RWPE2 (cell line): ENCODE measurements at regions not wholly inside any gene's neighbourhood (a gene's known extent, or its start where the extent isn't known, plus 50 kb on each side); places are given as distances from the start of the nearest gene placed in this dataset.

ENCODE experiments used
- ATAC-seq: fragments of 200-7000 bp; cut with Tn5 transposase; 3 replicates; pipeline ENCODE4 v1.9.1; 2021; ENCODE audit warnings: low read depth
- DNase-seq: peaks from one replicate; pipeline ENCODE4 v3.0.0-alpha.2; 2020; ENCODE audit warnings: low spot score
- H3K27ac ChIP-seq: fragments of 450-650 bp; 2 replicates; pipeline ENCODE4 v1.5.1; 2017; ENCODE audit warnings: mild to moderate bottlenecking; ENCODE audit not compliant: poor library complexity, severe bottlenecking
- H3K27me3 ChIP-seq: fragments of 250-450 bp; sonication (Bioruptor Pico); 2 replicates; pipeline ENCODE4 v1.5.1; 2021; ENCODE audit warnings: mild to moderate bottlenecking, moderate library complexity; ENCODE audit not compliant: insufficient read depth, poor library complexity, severe bottlenecking
- H3K36me3 ChIP-seq: fragments of 250-450 bp; sonication (Bioruptor Pico); 2 replicates; pipeline ENCODE4 v1.5.1; 2020; ENCODE audit warnings: low read depth, mild to moderate bottlenecking, moderate library complexity
- H3K4me1 ChIP-seq: fragments of 250-450 bp; sonication (Bioruptor Pico); 2 replicates; pipeline ENCODE4 v1.5.1; 2021; ENCODE audit warnings: mild to moderate bottlenecking, moderate library complexity; ENCODE audit not compliant: insufficient read depth, poor library complexity, severe bottlenecking
- H3K4me3 ChIP-seq: fragments of 250-450 bp; sonication (Bioruptor Pico); 2 replicates; pipeline ENCODE4 v1.5.1; 2021; ENCODE audit warnings: mild to moderate bottlenecking, moderate library complexity; ENCODE audit not compliant: severe bottlenecking
- H3K9me3 ChIP-seq: fragments of 250-450 bp; sonication (Bioruptor Pico); 2 replicates; pipeline ENCODE4 v1.5.1; 2021; ENCODE audit warnings: mild to moderate bottlenecking, moderate library complexity; ENCODE audit not compliant: severe bottlenecking
- TF ChIP-seq, protein P1 (sequence below): fragments of 450-650 bp; IDR thresholded peaks from one replicate; pipeline ENCODE4 v1.5.1; 2017; ENCODE audit warnings: mild to moderate bottlenecking, moderate library complexity; ENCODE audit not compliant: poor library complexity, severe bottlenecking

- DNase-seq, result no peak
These were observed 62.9 kb downstream of the ACKR3 start for GRCh38 chr2:236632295-236633218.

DNA sequence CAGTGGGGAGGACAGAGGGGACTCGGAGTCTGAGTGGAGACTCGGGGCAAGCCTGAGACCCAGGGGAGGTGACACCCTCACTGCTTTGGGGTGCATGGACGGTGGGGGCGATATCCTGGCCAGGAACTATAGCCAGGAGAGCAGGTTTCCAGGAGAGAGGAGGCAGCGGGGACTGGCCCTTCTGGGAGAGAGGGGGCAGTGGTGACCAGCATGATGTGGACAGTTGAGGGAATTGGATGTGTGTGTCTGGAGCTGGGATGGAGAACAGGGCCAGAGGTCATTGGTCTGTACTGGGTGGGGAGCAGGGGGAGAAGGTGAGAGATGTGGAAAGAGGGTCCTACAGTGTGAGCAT lies 63.6 kb downstream of the ACKR3 start:
- no peaks in the 10 kb centered on the region for H3K27me3 ChIP-seq
- ATAC-seq (no peak), DNase-seq (no peak)
- no peak overlapping the region for H3K4me3 ChIP-seq
- no peaks in the 10 kb centered on the region for H3K36me3 ChIP-seq
- H3K4me1 ChIP-seq, result no peaks in the 10 kb centered on the region
- no peak overlapping the region for H3K27ac ChIP-seq
- TF ChIP-seq, protein P1, sequence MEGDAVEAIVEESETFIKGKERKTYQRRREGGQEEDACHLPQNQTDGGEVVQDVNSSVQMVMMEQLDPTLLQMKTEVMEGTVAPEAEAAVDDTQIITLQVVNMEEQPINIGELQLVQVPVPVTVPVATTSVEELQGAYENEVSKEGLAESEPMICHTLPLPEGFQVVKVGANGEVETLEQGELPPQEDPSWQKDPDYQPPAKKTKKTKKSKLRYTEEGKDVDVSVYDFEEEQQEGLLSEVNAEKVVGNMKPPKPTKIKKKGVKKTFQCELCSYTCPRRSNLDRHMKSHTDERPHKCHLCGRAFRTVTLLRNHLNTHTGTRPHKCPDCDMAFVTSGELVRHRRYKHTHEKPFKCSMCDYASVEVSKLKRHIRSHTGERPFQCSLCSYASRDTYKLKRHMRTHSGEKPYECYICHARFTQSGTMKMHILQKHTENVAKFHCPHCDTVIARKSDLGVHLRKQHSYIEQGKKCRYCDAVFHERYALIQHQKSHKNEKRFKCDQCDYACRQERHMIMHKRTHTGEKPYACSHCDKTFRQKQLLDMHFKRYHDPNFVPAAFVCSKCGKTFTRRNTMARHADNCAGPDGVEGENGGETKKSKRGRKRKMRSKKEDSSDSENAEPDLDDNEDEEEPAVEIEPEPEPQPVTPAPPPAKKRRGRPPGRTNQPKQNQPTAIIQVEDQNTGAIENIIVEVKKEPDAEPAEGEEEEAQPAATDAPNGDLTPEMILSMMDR, result no peak
- no peaks in the 10 kb centered on the region for H3K9me3 ChIP-seq

More at GRCh38 chr2:236632295-236633218, 62.9 kb downstream of the ACKR3 start:
- Histone ChIP-seq H3K4me3 (no peak overlapping the region), H3K9me3 (no peaks in the 10 kb centered on the region), H3K27me3 (no peaks in the 10 kb centered on the region), H3K36me3 (no peaks in the 10 kb centered on the region), H3K27ac (no peak overlapping the region), H3K4me1 (no peaks in the 10 kb centered on the region)
- TF ChIP-seq, protein P1, result no peak
- ATAC-seq, result no peak

GRCh38 chr2:236633775-236634560 lies 64.3 kb downstream of the ACKR3 start:
- H3K27me3 ChIP-seq, result no peaks in the 10 kb centered on the region
- TF ChIP-seq, protein P1, result no peak
- H3K4me1 ChIP-seq, result no peaks in the 10 kb centered on the region
- H3K36me3 ChIP-seq, result no peaks in the 10 kb centered on the region
- H3K4me3 ChIP-seq, result no peak overlapping the region
- ATAC-seq, result no peak
- no peak for DNase-seq
- no peak overlapping the region for H3K27ac ChIP-seq
- H3K9me3 ChIP-seq, result no peaks in the 10 kb centered on the region

GRCh38 chr2:236636261-236636660 lies 66.6 kb downstream of the ACKR3 start:
- no peak overlapping the region for H3K27ac ChIP-seq
- ATAC-seq (no peak), DNase-seq (peak; percentile 40)
- no peaks in the 10 kb centered on the region for H3K4me1 ChIP-seq
- H3K36me3 ChIP-seq, result no peaks in the 10 kb centered on the region
- H3K9me3 ChIP-seq, result no peaks in the 10 kb centered on the region
- no peak overlapping the region for H3K4me3 ChIP-seq
- TF ChIP-seq, protein P1, result no peak
- H3K27me3 ChIP-seq, result no peaks in the 10 kb centered on the region
